Keratinocyte (primary cell): ENCODE measurements at regions not wholly inside any gene's neighbourhood (a gene's known extent, or its start where the extent isn't known, plus 50 kb on each side); places are given as distances from the start of the nearest gene placed in this dataset.

Experiments
- DNase-seq: peaks from one replicate; pipeline ENCODE4 v3.0.0-alpha.2; 2011; ENCODE audit warnings: low read depth, missing footprints, low spot score
- FAIRE-seq: peaks from 2 replicates; lab custom pipeline; 2011; peaks lifted over from hg19 to GRCh38; lab: Jason Lieb, UNC
- H2AFZ ChIP-seq: 2 replicates; pipeline ENCODE4 v1.6.0; 2012; ENCODE audit warnings: low read length, control low read depth, inconsistent platforms; ENCODE audit not compliant: control insufficient read depth
- H3K27ac ChIP-seq: 2 replicates; pipeline ENCODE4 v1.5.1; 2011; ENCODE audit warnings: low read length; ENCODE audit not compliant: control insufficient read depth, insufficient read depth
- H3K27me3 ChIP-seq: 3 replicates; pipeline ENCODE4 v1.6.0; 2011; ENCODE audit warnings: low read length; ENCODE audit not compliant: control insufficient read depth, insufficient read depth; ENCODE audit errors: extremely low read depth
- H3K36me3 ChIP-seq, 2 experiments: 2 replicates in 1 of 2; 3 replicates in 1 of 2; pipeline ENCODE4 v1.5.1; 2011; ENCODE audit warnings: low read length in 2 of 2, mild to moderate bottlenecking in 1 of 2; ENCODE audit not compliant: control insufficient read depth in 2 of 2, insufficient read depth in 2 of 2; ENCODE audit errors: extremely low read depth in 1 of 2
- H3K4me1 ChIP-seq: 3 replicates; pipeline ENCODE4 v1.5.1; 2011; ENCODE audit warnings: low read length; ENCODE audit not compliant: control insufficient read depth, insufficient read depth; ENCODE audit errors: extremely low read depth
- H3K4me2 ChIP-seq: 3 replicates; pipeline ENCODE4 v1.6.0; 2011; ENCODE audit warnings: low read depth, low read length; ENCODE audit not compliant: control insufficient read depth, insufficient read depth; ENCODE audit errors: extremely low read depth
- H3K4me3 ChIP-seq, 3 experiments: fragments of 200-600 bp in 1 of 3; sonication (generic) in 1 of 3; 2 replicates in 2 of 3; 3 replicates in 1 of 3; pipeline ENCODE4 v1.5.1; 2011 to 2016; ENCODE audit warnings: low read length in 3 of 3, mild to moderate bottlenecking in 3 of 3, control low read depth in 2 of 3, inconsistent platforms in 1 of 3, low read depth in 1 of 3, mixed read lengths in 1 of 3, mixed run types in 1 of 3, moderate library complexity in 1 of 3; ENCODE audit not compliant: control insufficient read depth in 2 of 3, insufficient read depth in 2 of 3; ENCODE audit errors: extremely low read depth in 1 of 3
- H3K79me2 ChIP-seq: 2 replicates; pipeline ENCODE4 v1.6.0; 2012; ENCODE audit warnings: low read length; ENCODE audit not compliant: control insufficient read depth, insufficient read depth
- H3K9ac ChIP-seq: 3 replicates; pipeline ENCODE4 v1.6.0; 2011; ENCODE audit warnings: low read length; ENCODE audit not compliant: control insufficient read depth, insufficient read depth; ENCODE audit errors: extremely low read depth
- H3K9me1 ChIP-seq: 3 replicates; pipeline ENCODE4 v1.6.0; 2011; ENCODE audit warnings: low read length; ENCODE audit not compliant: control insufficient read depth, insufficient read depth; ENCODE audit errors: extremely low read depth
- H3K9me3 ChIP-seq: 2 replicates; pipeline ENCODE4 v1.5.1; 2012; ENCODE audit warnings: low read depth, low read length; ENCODE audit not compliant: control insufficient read depth
- H4K20me1 ChIP-seq: 3 replicates; pipeline ENCODE4 v1.6.0; 2011; ENCODE audit warnings: low read length; ENCODE audit not compliant: control insufficient read depth, insufficient read depth; ENCODE audit errors: extremely low read depth
- CTCF ChIP-seq, 3 experiments: IDR thresholded peaks in 1 of 3; conservative IDR thresholded peaks in 1 of 3; optimal IDR thresholded peaks in 1 of 3; 2 replicates in 2 of 3; 3 replicates in 1 of 3; pipeline versions ENCODE3 to v1.5.1; 2011; ENCODE audit warnings: low read length in 3 of 3, mild to moderate bottlenecking in 3 of 3, moderate library complexity in 2 of 3, control low read depth in 1 of 3, inconsistent platforms in 1 of 3; ENCODE audit not compliant: insufficient read depth in 2 of 3; ENCODE audit errors: extremely low read depth in 1 of 3
- EZH2 ChIP-seq: IDR thresholded peaks from one replicate; pipeline ENCODE4 v1.6.1; 2012; ENCODE audit warnings: inconsistent platforms, mild to moderate bottlenecking, low read length, moderate library complexity
- dilution Hi-C: fragments of 300-500 bp; cut with MboI; formaldehyde crosslinking; loops from one replicate; pipeline ENCODE4 v1.7.0; 2020; ENCODE audit warnings: low sequenced_read_pairs; ENCODE audit not compliant: extremely low pct_ligation_motif_present

GRCh38 chr4:145406970-145407369 is 74.7 kb upstream of the SMAD1 start:
- Histone ChIP-seq H3K79me2 (no peaks in the 10 kb centered on the region), H3K36me3 (no peaks in the 10 kb centered on the region), H2AFZ (no peak overlapping the region), H3K4me1 (no peaks in the 10 kb centered on the region), H3K27me3 (no peaks in the 10 kb centered on the region), H3K4me3 (no peak overlapping the region), H3K9me1 (no peaks in the 10 kb centered on the region), H3K4me2 (no peak overlapping the region), H3K9me3 (no peaks in the 10 kb centered on the region), H3K27ac (no peak overlapping the region), H4K20me1 (no peaks in the 10 kb centered on the region), H3K9ac (no peak overlapping the region)
- FAIRE-seq (no peak), DNase-seq (no peak)
- dilution Hi-C loops = no loop called here
- TF ChIP-seq CTCF (optimal IDR thresholded peaks at IDR 0.05 in 1 of 3, IDR thresholded peaks at IDR 0.05 in 1 of 3, conservative IDR thresholded peaks at IDR 0.05 in 1 of 3; ENCODE audit: extremely low read depth in 1 of 3, insufficient read depth in 2 of 3, low read length in 3 of 3) (no peak), EZH2 (no peak)

DNA sequence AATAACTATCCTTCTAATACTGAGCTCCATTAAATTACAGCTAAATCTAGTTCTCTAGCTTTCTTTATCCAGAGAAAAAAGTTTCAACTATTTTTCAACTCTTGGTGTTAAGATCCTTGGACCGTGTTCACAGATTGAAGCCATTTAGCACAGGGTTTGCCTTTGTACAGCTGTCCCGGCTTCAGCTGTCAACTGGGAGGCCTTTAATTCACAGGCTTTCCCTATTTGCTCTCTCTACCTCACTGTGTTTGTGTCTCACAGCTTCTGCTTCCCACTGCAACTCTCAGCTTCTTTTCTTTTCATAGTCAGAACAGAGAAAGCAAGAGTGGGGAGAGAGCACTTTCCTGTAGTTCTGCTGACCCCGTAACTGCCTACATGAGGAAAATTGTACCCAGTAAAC is 76.9 kb upstream of the SMAD1 start:
- Histone ChIP-seq H4K20me1 (no peaks in the 10 kb centered on the region), H3K36me3 (no peaks in the 10 kb centered on the region), H3K27ac (no peak overlapping the region), H3K27me3 (no peaks in the 10 kb centered on the region), H3K79me2 (no peaks in the 10 kb centered on the region), H3K9me3 (no peaks in the 10 kb centered on the region), H3K4me3 (no peak overlapping the region), H2AFZ (no peak overlapping the region), H3K4me2 (no peak overlapping the region), H3K9me1 (no peaks in the 10 kb centered on the region), H3K9ac (no peak overlapping the region), H3K4me1 (no peaks in the 10 kb centered on the region)
- DNase-seq (no peak), FAIRE-seq (no peak)
- TF ChIP-seq EZH2 (no peak), CTCF (optimal IDR thresholded peaks at IDR 0.05 in 1 of 3, IDR thresholded peaks at IDR 0.05 in 1 of 3, conservative IDR thresholded peaks at IDR 0.05 in 1 of 3; ENCODE audit: extremely low read depth in 1 of 3, insufficient read depth in 2 of 3, low read length in 3 of 3) (no peak)
- dilution Hi-C loops = no loop called here
